GM12878 (cell line): ENCODE measurements at regions not wholly inside any gene's neighbourhood (a gene's known extent, or its start where the extent isn't known, plus 50 kb on each side); places are given as distances from the start of the nearest gene placed in this dataset.

ENCODE experiments used
- ATAC-seq: fragments of 200-7000 bp; cut with Tn5 transposase; 3 replicates; pipeline ENCODE4 v1.9.1; 2020; ENCODE audit warnings: mild to moderate bottlenecking, moderate library complexity
- BruUV-seq: library from RNA; stranded (reverse); fragments of 400-500 nt; replicated peaks from 2 replicates; lab custom pipeline; 2021; lab: Mats Ljungman, UMichigan
- CTCF ChIA-PET: fragments of 300-600 bp; sonication (Branson Sonifier 250); formaldehyde crosslinking; extraction: SDS; loops from one replicate; lab custom pipeline; 2021; ENCODE audit warnings: inconsistent platforms; lab: Yijun Ruan, JAX
- POLR2A ChIA-PET: fragments of 350-600 bp; formaldehyde crosslinking; extraction: SDS; loops from one replicate; lab custom pipeline; 2021; ENCODE audit warnings: inconsistent platforms; lab: Charles Lee
- RAD21 ChIA-PET: fragments of 300-600 bp; sonication (Branson Sonifier 250); formaldehyde crosslinking; loops from one replicate; lab custom pipeline; 2023; ENCODE audit warnings: antibody characterized with exemption; ENCODE audit not compliant: unreplicated experiment; lab: Charles Lee
- SMC1A ChIA-PET: fragments of 300-600 bp; sonication (Branson Sonifier 250); formaldehyde crosslinking; loops from one replicate; lab custom pipeline; 2023; ENCODE audit not compliant: unreplicated experiment, uncharacterized antibody; lab: Charles Lee
- DNase-seq: peaks from one replicate; pipeline ENCODE4 v3.0.0-alpha.2; 2011; ENCODE audit warnings: low read depth, low spot score
- FAIRE-seq: peaks from 3 replicates; lab custom pipeline; 2011; peaks lifted over from hg19 to GRCh38; lab: Jason Lieb, UNC
- H2AFZ ChIP-seq: 2 replicates; pipeline ENCODE4 v1.6.0; 2011; ENCODE audit warnings: low read depth, low read length, control low read depth; ENCODE audit not compliant: control insufficient read depth
- H3K27ac ChIP-seq: 2 replicates; pipeline ENCODE4 v1.5.1; 2011; ENCODE audit warnings: control low read depth; ENCODE audit not compliant: control insufficient read depth, insufficient read depth
- H3K27me3 ChIP-seq, 2 experiments: replicated peaks in 1 of 2; 2 replicates each; pipeline versions ENCODE4 v1.6.0 to v1.6.1; 2011; ENCODE audit warnings: low read length in 1 of 2; ENCODE audit not compliant: control insufficient read depth in 2 of 2, insufficient read depth in 2 of 2
- H3K36me3 ChIP-seq, 2 experiments: 2 replicates each; pipeline ENCODE4 v1.5.1; 2011; ENCODE audit warnings: low read length in 1 of 2; ENCODE audit not compliant: control insufficient read depth in 2 of 2, insufficient read depth in 2 of 2
- H3K4me1 ChIP-seq: 2 replicates; pipeline ENCODE4 v1.6.1; 2011; ENCODE audit warnings: mild to moderate bottlenecking, low read length, moderate library complexity, mixed read lengths; ENCODE audit not compliant: control insufficient read depth, insufficient read depth
- H3K4me2 ChIP-seq: 2 replicates; pipeline ENCODE4 v1.6.0; 2011; ENCODE audit warnings: control low read depth; ENCODE audit not compliant: control insufficient read depth, insufficient read depth
- H3K4me3 ChIP-seq: fragments of 200-600 bp; sonication (generic); 2 replicates; pipeline ENCODE4 v1.5.1; 2016
- H3K79me2 ChIP-seq: 2 replicates; pipeline ENCODE4 v1.6.0; 2011; ENCODE audit warnings: low read length; ENCODE audit not compliant: control insufficient read depth, insufficient read depth
- H3K9ac ChIP-seq: 2 replicates; pipeline ENCODE4 v1.8.0; 2011; ENCODE audit warnings: low read length, control low read depth, mixed read lengths; ENCODE audit not compliant: control insufficient read depth, insufficient read depth
- H3K9me3 ChIP-seq: replicated peaks from 3 replicates; pipeline ENCODE4 v1.5.1; 2011; ENCODE audit warnings: mild to moderate bottlenecking, low read length; ENCODE audit not compliant: control insufficient read depth, insufficient read depth
- H4K20me1 ChIP-seq: 2 replicates; pipeline ENCODE4 v1.6.0; 2011; ENCODE audit not compliant: control insufficient read depth, insufficient read depth
- CBX5 ChIP-seq: sonication (generic); IDR thresholded peaks from 2 replicates; pipeline ENCODE4 v1.6.1; 2016; ENCODE audit warnings: low read depth, moderate library complexity, mild to moderate bottlenecking, inconsistent platforms
- CEBPB ChIP-seq, 2 experiments: fragments of 150-350 bp in 1 of 2; IDR thresholded peaks; 2 replicates each; pipeline ENCODE4 v1.6.1; 2012 to 2014; ENCODE audit warnings: low read depth in 2 of 2, low read length in 2 of 2, borderline replicate concordance in 1 of 2, inconsistent platforms in 1 of 2
- CHD1 ChIP-seq: IDR thresholded peaks from 2 replicates; pipeline ENCODE4 v1.6.1; 2012; ENCODE audit warnings: low read depth, low read length, improper control_type of control experiment
- E2F4 ChIP-seq: IDR thresholded peaks from 2 replicates; pipeline ENCODE4 v1.6.1; 2012; ENCODE audit warnings: low read depth, low read length, improper control_type of control experiment
- E4F1 ChIP-seq: fragments of 450-650 bp; IDR thresholded peaks from 2 replicates; pipeline ENCODE4 v1.6.1; 2018; ENCODE audit warnings: borderline replicate concordance, mild to moderate bottlenecking; ENCODE audit not compliant: partially characterized antibody
- IRF5 ChIP-seq: fragments of 450-650 bp; IDR thresholded peaks from 2 replicates; pipeline ENCODE4 v1.6.1; 2017; ENCODE audit warnings: borderline replicate concordance
- KDM1A ChIP-seq: fragments of 200-600 bp; sonication (generic); IDR thresholded peaks from 2 replicates; pipeline ENCODE4 v1.6.1; 2016; ENCODE audit warnings: borderline replicate concordance
- POLR2AphosphoS2 ChIP-seq: IDR thresholded peaks from 2 replicates; pipeline ENCODE4 v1.6.1; 2011; ENCODE audit warnings: low read depth, mild to moderate bottlenecking, low read length, improper control_type of control experiment, moderate library complexity
- RFX5 ChIP-seq: IDR thresholded peaks from 2 replicates; pipeline ENCODE4 v1.6.1; 2011; ENCODE audit warnings: low read depth, low read length, improper control_type of control experiment
- SKIL ChIP-seq: fragments of 450-650 bp; IDR thresholded peaks from 2 replicates; pipeline ENCODE4 v1.6.1; 2017; ENCODE audit warnings: mild to moderate bottlenecking, low read depth, inconsistent platforms; ENCODE audit not compliant: poor library complexity, severe bottlenecking
- SMAD5 ChIP-seq: IDR thresholded peaks from 2 replicates; pipeline ENCODE4 v1.6.1; 2016; ENCODE audit warnings: antibody characterized with exemption, low read depth
- SUZ12 ChIP-seq: fragments of 200-600 bp; sonication (generic); IDR thresholded peaks from one replicate; pipeline ENCODE4 v1.6.1; 2018; ENCODE audit warnings: antibody characterized with exemption, mild to moderate bottlenecking; ENCODE audit not compliant: unreplicated experiment
- TARDBP ChIP-seq: IDR thresholded peaks from 2 replicates; pipeline ENCODE4 v1.6.1; 2016; ENCODE audit warnings: borderline replicate concordance
- YBX1 ChIP-seq: fragments of 450-650 bp; IDR thresholded peaks from 2 replicates; pipeline ENCODE4 v1.6.1; 2016; ENCODE audit warnings: antibody characterized with exemption
- in situ Hi-C: fragments of 300-500 bp; cut with MboI; formaldehyde crosslinking; loops from 9 replicates; pipeline ENCODE4 v1.14.3; 2018; ENCODE audit warnings: mixed read lengths
- intact Hi-C: fragments of 100-400 bp; cut with micrococcal nuclease; formaldehyde crosslinking; loops from one replicate; pipeline ENCODE4 v1.14.2; 2022; ENCODE audit not compliant: unreplicated experiment

GRCh38 chr1:58849551-58849950 is 65.7 kb upstream of the JUN start (continued):
- no peak for TF ChIP-seq SMAD5
- no peak for TF ChIP-seq E4F1
- no peak for TF ChIP-seq KDM1A
- TF ChIP-seq POLR2AphosphoS2: no peak
- TF ChIP-seq CEBPB (IDR thresholded peaks at IDR 0.05; ENCODE audit: borderline replicate concordance in 1 of 2, low read depth in 2 of 2, low read length in 2 of 2): no peak

GRCh38 chr1:58850636-58851035 is 66.8 kb upstream of the JUN start:
- H4K20me1 ChIP-seq: no peaks in the 10 kb centered on the region
- ATAC-seq: no peak
- no peak overlapping the region for H3K27ac ChIP-seq
- H2AFZ ChIP-seq: no peak overlapping the region
- H3K27me3 ChIP-seq: no peaks in the 10 kb centered on the region
- in situ Hi-C loops: no loop called here
- SMC1A ChIA-PET: interaction anchor here (1.1 kb wide), 1 partner anchor 70 kb away, joined by 3 read pairs; no protein-coding TSS in a partner anchor
- RAD21 ChIA-PET: no interaction called here
- H3K4me3 ChIP-seq: no peak overlapping the region
- no peak for FAIRE-seq
- CTCF ChIA-PET: interaction anchor here (0.6 to 1.2 kb wide), 3 partner anchors 8 to 21 kb away, joined by 3 read pairs; no protein-coding TSS in a partner anchor
- DNase-seq: no peak
- POLR2A ChIA-PET: interaction anchor here (0.6 to 0.7 kb wide), 4 partner anchors 10 to 631 kb away, joined by 3 to 4 read pairs (median 3); no protein-coding TSS in a partner anchor
- no peaks in the 10 kb centered on the region for H3K36me3 ChIP-seq
- no peaks in the 10 kb centered on the region for H3K79me2 ChIP-seq
- intact Hi-C loops: no loop called here
- BruUV-seq: no TSS peak
- H3K4me1 ChIP-seq: peaks cover 6% of the 10 kb centered on the region; the same call in 1 of the 2 replicates
- H3K4me2 ChIP-seq: no peak overlapping the region
- no peaks in the 10 kb centered on the region for H3K9me3 ChIP-seq
- H3K9ac ChIP-seq: no peak overlapping the region
- no peak for TF ChIP-seq CHD1
- TF ChIP-seq RFX5: no peak
- TF ChIP-seq YBX1: no peak
- no peak for TF ChIP-seq SKIL
- no peak for TF ChIP-seq IRF5
- TF ChIP-seq E2F4: no peak
- TF ChIP-seq CBX5: no peak
- no peak for TF ChIP-seq SUZ12
- no peak for TF ChIP-seq E4F1
- no peak for TF ChIP-seq TARDBP
